ENCODE measurements at regions not wholly inside any gene's neighbourhood (a gene's known extent, or its start where the extent isn't known, plus 50 kb on each side); places are given as distances from the start of the nearest gene placed in this dataset.

DNA sequence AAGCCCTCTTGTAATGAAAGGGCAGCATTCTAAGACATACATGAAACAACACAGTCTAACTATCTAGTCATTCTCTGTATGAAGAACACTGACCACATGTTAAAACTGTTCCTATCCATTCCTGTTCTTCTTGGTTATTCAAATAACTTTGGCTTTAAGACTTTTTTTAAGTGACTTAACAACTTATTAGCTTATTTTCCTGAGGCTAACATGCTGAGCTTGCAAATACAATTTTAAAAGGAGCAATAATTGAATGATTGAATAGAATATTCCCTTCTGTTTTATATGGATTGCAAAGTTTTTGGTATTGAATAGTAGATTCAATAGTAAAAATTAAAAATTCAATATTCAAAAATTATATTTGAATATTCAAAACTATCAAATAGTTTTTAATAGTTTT, 92.3 kb downstream of the HTR5A start:
- H3K27me3 ChIP-seq (ENCODE audit: control insufficient read depth, insufficient read depth, low read length): no peaks in the 10 kb centered on the region
- TF ChIP-seq, protein P1, sequence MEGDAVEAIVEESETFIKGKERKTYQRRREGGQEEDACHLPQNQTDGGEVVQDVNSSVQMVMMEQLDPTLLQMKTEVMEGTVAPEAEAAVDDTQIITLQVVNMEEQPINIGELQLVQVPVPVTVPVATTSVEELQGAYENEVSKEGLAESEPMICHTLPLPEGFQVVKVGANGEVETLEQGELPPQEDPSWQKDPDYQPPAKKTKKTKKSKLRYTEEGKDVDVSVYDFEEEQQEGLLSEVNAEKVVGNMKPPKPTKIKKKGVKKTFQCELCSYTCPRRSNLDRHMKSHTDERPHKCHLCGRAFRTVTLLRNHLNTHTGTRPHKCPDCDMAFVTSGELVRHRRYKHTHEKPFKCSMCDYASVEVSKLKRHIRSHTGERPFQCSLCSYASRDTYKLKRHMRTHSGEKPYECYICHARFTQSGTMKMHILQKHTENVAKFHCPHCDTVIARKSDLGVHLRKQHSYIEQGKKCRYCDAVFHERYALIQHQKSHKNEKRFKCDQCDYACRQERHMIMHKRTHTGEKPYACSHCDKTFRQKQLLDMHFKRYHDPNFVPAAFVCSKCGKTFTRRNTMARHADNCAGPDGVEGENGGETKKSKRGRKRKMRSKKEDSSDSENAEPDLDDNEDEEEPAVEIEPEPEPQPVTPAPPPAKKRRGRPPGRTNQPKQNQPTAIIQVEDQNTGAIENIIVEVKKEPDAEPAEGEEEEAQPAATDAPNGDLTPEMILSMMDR (IDR thresholded peaks at IDR 0.05; ENCODE audit: low read depth, low read length): no peak
- ChIA-PET POLR2A (no interaction called here), CTCF (interaction anchor here (0.6 kb wide), 1 partner anchor 183 kb away, joined by 3 read pairs; no protein-coding TSS in a partner anchor)
- no peak for DNase-seq (ENCODE audit: low read depth, low spot score)
- no peak overlapping the region for H3K4me3 ChIP-seq (ENCODE audit: low read depth, low read length)
- peaks cover 4% of the 10 kb centered on the region; the same call in 1 of the 2 replicates for H3K9me3 ChIP-seq (ENCODE audit: control insufficient read depth, insufficient read depth, low read length)
- H3K27ac ChIP-seq (ENCODE audit: low read depth, low read length): no peak overlapping the region

DNA sequence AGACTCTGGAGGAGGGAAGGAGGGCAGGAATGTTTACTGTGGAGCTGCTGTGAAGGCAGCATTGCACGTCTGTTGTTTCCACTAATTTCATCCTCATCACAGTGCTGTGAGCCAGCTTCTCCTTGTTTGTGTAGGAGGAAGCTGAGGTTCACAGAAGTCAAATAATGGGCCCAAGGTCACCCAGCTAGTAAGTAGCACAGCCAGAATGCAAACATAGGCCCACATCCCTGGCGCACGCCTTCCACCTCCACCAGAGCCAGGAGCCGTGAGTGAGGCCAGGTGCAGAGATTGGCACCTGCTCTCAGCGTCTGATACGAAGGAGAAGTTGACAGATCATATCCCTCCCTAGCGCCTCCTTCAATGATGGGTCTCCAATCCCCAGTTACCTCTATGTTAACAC, 93.6 kb downstream of the HTR5A start:
- TF ChIP-seq, protein P1 (IDR thresholded peaks at IDR 0.05; ENCODE audit: low read depth, low read length): no peak
- CTCF ChIA-PET: interaction anchor here (0.8 to 1.6 kb wide), 3 partner anchors 12 to 181 kb away, joined by 3 to 9 read pairs (median 4); no protein-coding TSS in a partner anchor
- Histone ChIP-seq H3K27ac (ENCODE audit: low read depth, low read length) (no peak overlapping the region), H3K4me3 (ENCODE audit: low read depth, low read length) (no peak overlapping the region), H3K9me3 (ENCODE audit: control insufficient read depth, insufficient read depth, low read length) (peaks cover 10% of the 10 kb centered on the region; the same call in 1 of the 2 replicates), H3K27me3 (ENCODE audit: control insufficient read depth, insufficient read depth, low read length) (no peaks in the 10 kb centered on the region)
- DNase-seq (ENCODE audit: low read depth, low spot score): no peak
- POLR2A ChIA-PET: no interaction called here

GRCh38 chr7:155164316-155164715, 94.2 kb downstream of the HTR5A start:
- CTCF ChIA-PET: interaction anchor here (1.6 kb wide), 1 partner anchor 26 kb away, joined by 9 read pairs; no protein-coding TSS in a partner anchor

GRCh38 chr7:155166108-155166507, 96.0 kb downstream of the HTR5A start:
- TF ChIP-seq, protein P1 (IDR thresholded peaks at IDR 0.05; ENCODE audit: low read depth, low read length): no peak
- POLR2A ChIA-PET: interaction anchor here (1.0 to 1.2 kb wide), 2 partner anchors 39 to 131 kb away, joined by 4 read pairs; partner anchors contain the start of gene INSIG1
- no peak for DNase-seq (ENCODE audit: low read depth, low spot score)
- no peak overlapping the region for H3K4me3 ChIP-seq (ENCODE audit: low read depth, low read length)
- no peaks in the 10 kb centered on the region for H3K27me3 ChIP-seq (ENCODE audit: control insufficient read depth, insufficient read depth, low read length)
- CTCF ChIA-PET: interaction anchor here (0.9 kb wide), 1 partner anchor 24 kb away, joined by 6 read pairs; no protein-coding TSS in a partner anchor
- H3K27ac ChIP-seq (ENCODE audit: low read depth, low read length): peak overlapping the region; percentile 77
- H3K9me3 ChIP-seq (ENCODE audit: control insufficient read depth, insufficient read depth, low read length): peaks cover 10% of the 10 kb centered on the region; the same call in 1 of the 2 replicates

More at GRCh38 chr7:155164316-155164715, 94.2 kb downstream of the HTR5A start:
- no peaks in the 10 kb centered on the region for H3K27me3 ChIP-seq (ENCODE audit: control insufficient read depth, insufficient read depth, low read length)
- H3K27ac ChIP-seq (ENCODE audit: low read depth, low read length): no peak overlapping the region
- TF ChIP-seq, protein P1 (IDR thresholded peaks at IDR 0.05; ENCODE audit: low read depth, low read length): no peak
- DNase-seq (ENCODE audit: low read depth, low spot score): no peak
- POLR2A ChIA-PET: no interaction called here
- H3K9me3 ChIP-seq (ENCODE audit: control insufficient read depth, insufficient read depth, low read length): peaks cover 10% of the 10 kb centered on the region; the same call in 1 of the 2 replicates
- H3K4me3 ChIP-seq (ENCODE audit: low read depth, low read length): no peak overlapping the region

DNA sequence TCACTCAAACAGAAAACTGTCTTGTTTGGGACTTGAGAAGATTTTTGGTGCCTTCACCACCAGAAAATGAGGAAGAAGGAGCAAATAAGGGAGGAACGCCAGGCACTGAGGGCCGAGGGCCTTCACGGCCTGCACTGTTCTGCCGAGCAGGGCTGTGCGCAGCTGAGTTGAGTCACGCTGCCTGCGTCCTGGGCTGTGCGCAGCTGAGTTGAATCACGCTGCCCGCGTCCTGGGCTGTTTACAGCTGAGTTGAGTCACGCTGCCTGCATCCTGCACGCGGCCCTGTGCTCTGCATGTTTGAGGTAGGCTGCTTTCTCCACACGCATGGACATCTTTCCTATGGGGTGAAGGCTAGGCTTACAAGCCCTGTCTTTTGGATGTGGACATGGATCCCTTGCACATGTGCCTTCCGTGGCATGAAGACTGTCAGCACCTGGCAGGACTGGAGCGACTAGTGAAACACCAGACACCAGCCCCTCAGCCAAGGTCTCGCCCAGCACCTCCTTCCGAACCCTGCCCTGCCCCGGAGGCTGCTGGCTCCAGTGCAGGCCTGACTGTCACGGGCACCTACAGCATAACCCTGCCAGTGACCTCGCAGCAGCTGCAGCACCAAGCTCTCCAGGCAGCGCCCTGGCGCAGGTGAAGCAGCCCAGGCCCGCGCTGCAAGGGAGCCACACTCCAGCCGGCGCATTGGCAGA, 96.7 kb downstream of the HTR5A start:
- peak; percentile 91 for DNase-seq (ENCODE audit: low read depth, low spot score)
- no peak overlapping the region for H3K4me3 ChIP-seq (ENCODE audit: low read depth, low read length)
- POLR2A ChIA-PET: interaction anchor here (0.6 to 1.2 kb wide), 3 partner anchors 38 to 147 kb away, joined by 3 to 4 read pairs (median 4); partner anchors contain the start of gene INSIG1
- TF ChIP-seq, protein P1 (IDR thresholded peaks at IDR 0.05; ENCODE audit: low read depth, low read length): no peak
- CTCF ChIA-PET: interaction anchor here (0.9 kb wide), 1 partner anchor 23 kb away, joined by 6 read pairs; no protein-coding TSS in a partner anchor
- no peaks in the 10 kb centered on the region for H3K27me3 ChIP-seq (ENCODE audit: control insufficient read depth, insufficient read depth, low read length)
- peak overlapping the region; percentile 77 for H3K27ac ChIP-seq (ENCODE audit: low read depth, low read length)
- H3K9me3 ChIP-seq (ENCODE audit: control insufficient read depth, insufficient read depth, low read length): peaks cover 10% of the 10 kb centered on the region; the same call in 1 of the 2 replicates

Data from AG04450 (cell line).